ENCODE measurements at regions not wholly inside any gene's neighbourhood (a gene's known extent, or its start where the extent isn't known, plus 50 kb on each side); places are given as distances from the start of the nearest gene placed in this dataset.

DNA sequence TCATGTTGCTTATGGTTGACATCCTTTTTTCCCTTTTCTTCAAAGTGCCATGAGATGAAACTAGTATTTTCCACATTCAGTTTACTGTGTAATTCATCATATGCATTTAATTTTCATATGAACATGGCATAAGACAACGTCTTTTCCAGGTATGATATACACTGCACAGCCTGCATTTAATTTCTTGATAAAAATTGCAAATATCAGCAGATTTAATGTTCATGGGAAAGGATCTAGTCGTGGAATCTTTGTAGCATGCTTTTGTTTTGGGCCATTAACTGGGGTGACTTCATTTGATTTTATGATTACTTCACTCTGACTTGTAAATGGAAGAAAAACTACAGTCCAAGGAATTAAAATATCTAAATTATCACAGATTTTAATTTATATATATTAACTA is 837.3 kb downstream of the IPMK start:
- POLR2A ChIA-PET, result no interaction called here
- Histone ChIP-seq H3K4me3 (no peak overlapping the region), H3K79me2 (ENCODE audit: control insufficient read depth, insufficient read depth, low read length) (no peaks in the 10 kb centered on the region), H3K36me3 (ENCODE audit: control insufficient read depth in 2 of 2, insufficient read depth in 2 of 2, low read length in 1 of 2) (no peaks in the 10 kb centered on the region), H3K4me1 (ENCODE audit: control insufficient read depth, insufficient read depth, low read length) (no peaks in the 10 kb centered on the region), H3K27me3 (replicated peaks in 1 of 2; ENCODE audit: control insufficient read depth in 2 of 2, insufficient read depth in 2 of 2, low read length in 1 of 2) (no peaks in the 10 kb centered on the region), H3K9ac (ENCODE audit: control insufficient read depth, insufficient read depth, low read length) (no peak overlapping the region), H4K20me1 (ENCODE audit: control insufficient read depth, insufficient read depth) (no peaks in the 10 kb centered on the region), H3K9me3 (replicated peaks; ENCODE audit: control insufficient read depth, insufficient read depth, low read length) (no peaks in the 10 kb centered on the region), H3K4me2 (ENCODE audit: control insufficient read depth, insufficient read depth) (no peak overlapping the region), H2AFZ (ENCODE audit: control insufficient read depth, low read depth, low read length) (no peak overlapping the region), H3K27ac (ENCODE audit: control insufficient read depth, insufficient read depth) (no peak overlapping the region)
- no TSS peak for BruUV-seq (replicated peaks)
- intact Hi-C loops (cut with micrococcal nuclease; ENCODE audit: unreplicated experiment) (no loop called here), in situ Hi-C loops (cut with MboI) (no loop called here)
- 3% methylated on average over 2 of the region's 2 CpGs for WGBS (ENCODE audit: insufficient coverage, insufficient replicate concordance, low lambda C conversion rate, missing lambda C conversion rate)
- RAD21 ChIA-PET (ENCODE audit: unreplicated experiment), result no interaction called here
- no peak for ATAC-seq
- SMC1A ChIA-PET (ENCODE audit: uncharacterized antibody, unreplicated experiment), result no interaction called here
- CTCF ChIA-PET, result no interaction called here
- no peak for DNase-seq (ENCODE audit: low read depth, low spot score)
- TF ChIP-seq WRNIP1 (IDR thresholded peaks at IDR 0.05; ENCODE audit: borderline replicate concordance, low read depth, low read length) (no peak), NRF1 (conservative IDR thresholded peaks at IDR 0.05; ENCODE audit: low read depth, low read length) (no peak), ZZZ3 (IDR thresholded peaks at IDR 0.05; ENCODE audit: control insufficient read depth, insufficient read length, low read depth) (no peak), ATF7 (IDR thresholded peaks at IDR 0.05; ENCODE audit: low read depth) (no peak), PAX5 (IDR thresholded peaks at IDR 0.05; ENCODE audit: borderline replicate concordance, low read depth, low read length) (no peak), YY1 (IDR thresholded peaks at IDR 0.05; ENCODE audit: low read depth, low read length) (no peak), JUNB (IDR thresholded peaks at IDR 0.05) (no peak), CEBPB (IDR thresholded peaks at IDR 0.05; ENCODE audit: borderline replicate concordance in 1 of 2, low read depth in 2 of 2, low read length in 2 of 2) (no peak), SIN3A (IDR thresholded peaks at IDR 0.05; ENCODE audit: low read depth, low read length) (no peak), ZBED1 (IDR thresholded peaks at IDR 0.05; ENCODE audit: borderline replicate concordance) (no peak), MTA2 (IDR thresholded peaks at IDR 0.05; ENCODE audit: low read depth) (no peak), SUPT20H (IDR thresholded peaks at IDR 0.05; ENCODE audit: borderline replicate concordance, control insufficient read depth, low read depth, low read length) (no peak), FOXM1 (IDR thresholded peaks at IDR 0.05; ENCODE audit: low read depth, low read length) (no peak)
- TF ChIP-seq, protein P1, sequence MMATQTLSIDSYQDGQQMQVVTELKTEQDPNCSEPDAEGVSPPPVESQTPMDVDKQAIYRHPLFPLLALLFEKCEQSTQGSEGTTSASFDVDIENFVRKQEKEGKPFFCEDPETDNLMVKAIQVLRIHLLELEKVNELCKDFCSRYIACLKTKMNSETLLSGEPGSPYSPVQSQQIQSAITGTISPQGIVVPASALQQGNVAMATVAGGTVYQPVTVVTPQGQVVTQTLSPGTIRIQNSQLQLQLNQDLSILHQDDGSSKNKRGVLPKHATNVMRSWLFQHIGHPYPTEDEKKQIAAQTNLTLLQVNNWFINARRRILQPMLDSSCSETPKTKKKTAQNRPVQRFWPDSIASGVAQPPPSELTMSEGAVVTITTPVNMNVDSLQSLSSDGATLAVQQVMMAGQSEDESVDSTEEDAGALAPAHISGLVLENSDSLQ (IDR thresholded peaks at IDR 0.05), result no peak
- TF ChIP-seq, protein P2, sequence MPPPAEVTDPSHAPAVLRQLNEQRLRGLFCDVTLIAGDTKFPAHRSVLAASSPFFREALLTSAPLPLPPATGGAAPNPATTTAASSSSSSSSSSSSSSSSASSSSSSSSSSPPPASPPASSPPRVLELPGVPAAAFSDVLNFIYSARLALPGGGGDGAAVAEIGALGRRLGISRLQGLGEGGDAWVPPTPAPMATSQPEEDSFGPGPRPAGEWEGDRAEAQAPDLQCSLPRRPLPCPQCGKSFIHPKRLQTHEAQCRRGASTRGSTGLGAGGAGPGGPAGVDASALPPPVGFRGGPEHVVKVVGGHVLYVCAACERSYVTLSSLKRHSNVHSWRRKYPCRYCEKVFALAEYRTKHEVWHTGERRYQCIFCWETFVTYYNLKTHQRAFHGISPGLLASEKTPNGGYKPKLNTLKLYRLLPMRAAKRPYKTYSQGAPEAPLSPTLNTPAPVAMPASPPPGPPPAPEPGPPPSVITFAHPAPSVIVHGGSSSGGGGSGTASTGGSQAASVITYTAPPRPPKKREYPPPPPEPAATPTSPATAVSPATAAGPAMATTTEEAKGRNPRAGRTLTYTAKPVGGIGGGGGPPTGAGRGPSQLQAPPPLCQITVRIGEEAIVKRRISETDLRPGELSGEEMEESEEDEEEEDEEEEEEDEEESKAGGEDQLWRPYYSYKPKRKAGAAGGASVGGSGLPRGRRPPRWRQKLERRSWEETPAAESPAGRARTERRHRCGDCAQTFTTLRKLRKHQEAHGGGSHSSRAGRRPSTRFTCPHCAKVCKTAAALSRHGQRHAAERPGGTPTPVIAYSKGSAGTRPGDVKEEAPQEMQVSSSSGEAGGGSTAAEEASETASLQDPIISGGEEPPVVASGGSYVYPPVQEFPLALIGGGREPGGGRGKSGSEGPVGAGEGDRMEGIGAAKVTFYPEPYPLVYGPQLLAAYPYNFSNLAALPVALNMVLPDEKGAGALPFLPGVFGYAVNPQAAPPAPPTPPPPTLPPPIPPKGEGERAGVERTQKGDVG (CRISPR knock-in tag; IDR thresholded peaks at IDR 0.05), result no peak
- TF ChIP-seq, protein P3, sequence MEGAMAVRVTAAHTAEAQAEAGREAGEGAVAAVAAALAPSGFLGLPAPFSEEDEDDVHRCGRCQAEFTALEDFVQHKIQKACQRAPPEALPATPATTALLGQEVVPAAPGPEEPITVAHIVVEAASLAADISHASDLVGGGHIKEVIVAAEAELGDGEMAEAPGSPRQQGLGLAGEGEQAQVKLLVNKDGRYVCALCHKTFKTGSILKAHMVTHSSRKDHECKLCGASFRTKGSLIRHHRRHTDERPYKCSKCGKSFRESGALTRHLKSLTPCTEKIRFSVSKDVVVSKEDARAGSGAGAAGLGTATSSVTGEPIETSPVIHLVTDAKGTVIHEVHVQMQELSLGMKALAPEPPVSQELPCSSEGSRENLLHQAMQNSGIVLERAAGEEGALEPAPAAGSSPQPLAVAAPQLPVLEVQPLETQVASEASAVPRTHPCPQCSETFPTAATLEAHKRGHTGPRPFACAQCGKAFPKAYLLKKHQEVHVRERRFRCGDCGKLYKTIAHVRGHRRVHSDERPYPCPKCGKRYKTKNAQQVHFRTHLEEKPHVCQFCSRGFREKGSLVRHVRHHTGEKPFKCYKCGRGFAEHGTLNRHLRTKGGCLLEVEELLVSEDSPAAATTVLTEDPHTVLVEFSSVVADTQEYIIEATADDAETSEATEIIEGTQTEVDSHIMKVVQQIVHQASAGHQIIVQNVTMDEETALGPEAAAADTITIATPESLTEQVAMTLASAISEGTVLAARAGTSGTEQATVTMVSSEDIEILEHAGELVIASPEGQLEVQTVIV (IDR thresholded peaks at IDR 0.05; ENCODE audit: borderline replicate concordance, partially characterized antibody), result no peak
- FAIRE-seq, result no peak

Data from GM12878 (cell line).